GM12878 (cell line): ENCODE measurements at regions not wholly inside any gene's neighbourhood (a gene's known extent, or its start where the extent isn't known, plus 50 kb on each side); places are given as distances from the start of the nearest gene placed in this dataset.

Experiments used
- ATAC-seq: fragments of 200-7000 bp; cut with Tn5 transposase; 3 replicates; pipeline ENCODE4 v1.9.1; 2020; ENCODE audit warnings: mild to moderate bottlenecking, moderate library complexity
- BruUV-seq: library from RNA; stranded (reverse); fragments of 400-500 nt; replicated peaks from 2 replicates; lab custom pipeline; 2021; lab: Mats Ljungman, UMichigan
- CTCF ChIA-PET: fragments of 300-600 bp; sonication (Branson Sonifier 250); formaldehyde crosslinking; extraction: SDS; loops from one replicate; lab custom pipeline; 2021; ENCODE audit warnings: inconsistent platforms; lab: Yijun Ruan, JAX
- POLR2A ChIA-PET: fragments of 350-600 bp; formaldehyde crosslinking; extraction: SDS; loops from one replicate; lab custom pipeline; 2021; ENCODE audit warnings: inconsistent platforms; lab: Charles Lee
- RAD21 ChIA-PET: fragments of 300-600 bp; sonication (Branson Sonifier 250); formaldehyde crosslinking; loops from one replicate; lab custom pipeline; 2023; ENCODE audit warnings: antibody characterized with exemption; ENCODE audit not compliant: unreplicated experiment; lab: Charles Lee
- SMC1A ChIA-PET: fragments of 300-600 bp; sonication (Branson Sonifier 250); formaldehyde crosslinking; loops from one replicate; lab custom pipeline; 2023; ENCODE audit not compliant: unreplicated experiment, uncharacterized antibody; lab: Charles Lee
- DNase-seq: peaks from one replicate; pipeline ENCODE4 v3.0.0-alpha.2; 2011; ENCODE audit warnings: low read depth, low spot score
- FAIRE-seq: peaks from 3 replicates; lab custom pipeline; 2011; peaks lifted over from hg19 to GRCh38; lab: Jason Lieb, UNC
- H2AFZ ChIP-seq: 2 replicates; pipeline ENCODE4 v1.6.0; 2011; ENCODE audit warnings: low read depth, low read length, control low read depth; ENCODE audit not compliant: control insufficient read depth
- H3K27ac ChIP-seq: 2 replicates; pipeline ENCODE4 v1.5.1; 2011; ENCODE audit warnings: control low read depth; ENCODE audit not compliant: control insufficient read depth, insufficient read depth
- H3K27me3 ChIP-seq, 2 experiments: replicated peaks in 1 of 2; 2 replicates each; pipeline versions ENCODE4 v1.6.0 to v1.6.1; 2011; ENCODE audit warnings: low read length in 1 of 2; ENCODE audit not compliant: control insufficient read depth in 2 of 2, insufficient read depth in 2 of 2
- H3K36me3 ChIP-seq, 2 experiments: 2 replicates each; pipeline ENCODE4 v1.5.1; 2011; ENCODE audit warnings: low read length in 1 of 2; ENCODE audit not compliant: control insufficient read depth in 2 of 2, insufficient read depth in 2 of 2
- H3K4me1 ChIP-seq: 2 replicates; pipeline ENCODE4 v1.6.1; 2011; ENCODE audit warnings: mild to moderate bottlenecking, low read length, moderate library complexity, mixed read lengths; ENCODE audit not compliant: control insufficient read depth, insufficient read depth
- H3K4me2 ChIP-seq: 2 replicates; pipeline ENCODE4 v1.6.0; 2011; ENCODE audit warnings: control low read depth; ENCODE audit not compliant: control insufficient read depth, insufficient read depth
- H3K4me3 ChIP-seq: fragments of 200-600 bp; sonication (generic); 2 replicates; pipeline ENCODE4 v1.5.1; 2016
- H3K79me2 ChIP-seq: 2 replicates; pipeline ENCODE4 v1.6.0; 2011; ENCODE audit warnings: low read length; ENCODE audit not compliant: control insufficient read depth, insufficient read depth
- H3K9ac ChIP-seq: 2 replicates; pipeline ENCODE4 v1.8.0; 2011; ENCODE audit warnings: low read length, control low read depth, mixed read lengths; ENCODE audit not compliant: control insufficient read depth, insufficient read depth
- H3K9me3 ChIP-seq: replicated peaks from 3 replicates; pipeline ENCODE4 v1.5.1; 2011; ENCODE audit warnings: mild to moderate bottlenecking, low read length; ENCODE audit not compliant: control insufficient read depth, insufficient read depth
- H4K20me1 ChIP-seq: 2 replicates; pipeline ENCODE4 v1.6.0; 2011; ENCODE audit not compliant: control insufficient read depth, insufficient read depth
- CBX5 ChIP-seq: sonication (generic); IDR thresholded peaks from 2 replicates; pipeline ENCODE4 v1.6.1; 2016; ENCODE audit warnings: low read depth, moderate library complexity, mild to moderate bottlenecking, inconsistent platforms
- CREM ChIP-seq: IDR thresholded peaks from 2 replicates; pipeline ENCODE4 v1.6.1; 2014; ENCODE audit warnings: antibody characterized with exemption, low read depth
- DPF2 ChIP-seq: fragments of 450-650 bp; IDR thresholded peaks from 2 replicates; pipeline ENCODE4 v1.6.1; 2017; ENCODE audit warnings: mild to moderate bottlenecking
- EED ChIP-seq: sonication (generic); IDR thresholded peaks from 2 replicates; pipeline ENCODE4 v1.6.1; 2016; ENCODE audit warnings: antibody characterized with exemption, low read depth
- HCFC1 ChIP-seq: fragments of 150-350 bp; IDR thresholded peaks from 2 replicates; pipeline ENCODE4 v1.6.1; 2014; ENCODE audit warnings: low read length
- HDAC6 ChIP-seq: fragments of 200-600 bp; sonication (generic); IDR thresholded peaks from one replicate; pipeline ENCODE4 v1.8.0; 2017; ENCODE audit warnings: antibody characterized with exemption; ENCODE audit not compliant: unreplicated experiment
- HDGF ChIP-seq: fragments of 450-650 bp; IDR thresholded peaks from 2 replicates; pipeline ENCODE4 v1.6.1; 2016; ENCODE audit warnings: antibody characterized with exemption
- JUNB ChIP-seq: IDR thresholded peaks from 2 replicates; pipeline ENCODE4 v1.6.1; 2016; ENCODE audit warnings: antibody characterized with exemption, mild to moderate bottlenecking
- MEF2B ChIP-seq: fragments of 450-650 bp; IDR thresholded peaks from 2 replicates; pipeline ENCODE4 v1.6.1; 2018; ENCODE audit warnings: mild to moderate bottlenecking, moderate library complexity; ENCODE audit not compliant: partially characterized antibody, poor library complexity, severe bottlenecking
- NFXL1 ChIP-seq: fragments of 450-650 bp; IDR thresholded peaks from 2 replicates; pipeline ENCODE4 v1.6.1; 2017; ENCODE audit warnings: antibody characterized with exemption, mild to moderate bottlenecking, borderline replicate concordance
- PML ChIP-seq: IDR thresholded peaks from 2 replicates; pipeline ENCODE4 v1.6.1; 2012; ENCODE audit warnings: low read length, inconsistent platforms
- RAD21 ChIP-seq: IDR thresholded peaks from 2 replicates; pipeline ENCODE4 v1.6.1; 2011; ENCODE audit warnings: mild to moderate bottlenecking, low read depth, low read length, moderate library complexity; ENCODE audit not compliant: insufficient read depth
- RELA ChIP-seq: fragments of 450-650 bp; IDR thresholded peaks from 2 replicates; pipeline ENCODE4 v1.8.0; 2014; ENCODE audit warnings: borderline replicate concordance; ENCODE audit not compliant: partially characterized antibody
- STAT3 ChIP-seq: IDR thresholded peaks from 2 replicates; pipeline ENCODE4 v1.6.1; 2011; ENCODE audit warnings: low read depth, low read length, improper control_type of control experiment
- TCF7 ChIP-seq: IDR thresholded peaks from 2 replicates; pipeline ENCODE4 v1.6.1; 2014; ENCODE audit warnings: antibody characterized with exemption, borderline replicate concordance
- ZNF207 ChIP-seq: fragments of 450-650 bp; IDR thresholded peaks from 2 replicates; pipeline ENCODE4 v1.6.1; 2014; ENCODE audit warnings: antibody characterized with exemption, mild to moderate bottlenecking, borderline replicate concordance
- WGBS: methylation state at CpG from one replicate; pipeline ENCODE4 v1.1.6; 2016; ENCODE audit warnings: low lambda C conversion rate; ENCODE audit not compliant: insufficient replicate concordance, insufficient coverage; ENCODE audit errors: missing lambda C conversion rate; 5-methylcytosine and 5-hydroxymethylcytosine counted together
- in situ Hi-C: fragments of 300-500 bp; cut with MboI; formaldehyde crosslinking; loops from 9 replicates; pipeline ENCODE4 v1.14.3; 2018; ENCODE audit warnings: mixed read lengths
- intact Hi-C: fragments of 100-400 bp; cut with micrococcal nuclease; formaldehyde crosslinking; loops from one replicate; pipeline ENCODE4 v1.14.2; 2022; ENCODE audit not compliant: unreplicated experiment
- TF ChIP-seq, protein P1 (sequence below), 3 experiments: IDR thresholded peaks in 2 of 3; conservative IDR thresholded peaks in 1 of 3; 2 replicates each; pipeline ENCODE4 v1.5.1; 2011; ENCODE audit warnings: low read depth in 3 of 3, low read length in 3 of 3, mild to moderate bottlenecking in 3 of 3, control low read depth in 2 of 3, moderate library complexity in 2 of 3, inconsistent platforms in 1 of 3, mixed read lengths in 1 of 3; ENCODE audit not compliant: control insufficient read depth in 2 of 3, insufficient read depth in 1 of 3; ENCODE audit errors: extremely low read depth in 1 of 3
- TF ChIP-seq, protein P2 (sequence below): IDR thresholded peaks from 2 replicates; pipeline ENCODE4 v1.6.1; 2012; ENCODE audit warnings: low read length, inconsistent platforms
- TF ChIP-seq, protein P3 (sequence below): fragments of 450-650 bp; formaldehyde crosslinking; IDR thresholded peaks from 2 replicates; pipeline ENCODE4 v1.5.0; 2022; ENCODE audit warnings: mild to moderate bottlenecking, missing genetic modification characterization

DNA sequence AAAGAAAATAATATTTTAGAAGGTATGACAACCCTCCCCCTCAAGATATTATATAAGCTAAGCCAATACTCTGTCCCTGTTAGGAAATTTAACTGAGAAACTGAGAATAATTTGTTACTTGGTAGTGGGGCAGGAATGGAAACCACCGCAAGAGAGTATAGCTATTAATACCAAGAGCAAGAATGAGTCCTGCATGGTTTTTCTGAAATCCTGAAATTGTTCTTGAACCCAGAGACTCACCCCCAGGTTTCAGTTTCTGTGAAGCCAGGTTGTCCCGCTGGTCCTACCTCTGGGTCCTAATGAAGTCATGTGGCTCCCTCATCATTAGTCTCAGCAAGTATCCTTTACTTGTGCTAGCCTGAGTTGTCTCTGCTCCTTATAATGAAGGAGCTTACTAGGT lies 671.0 kb upstream of the ACVR2A start:
- no peak overlapping the region for H3K4me3 ChIP-seq
- DNase-seq (no peak), ATAC-seq (peak; percentile 86), FAIRE-seq (no peak)
- no peak overlapping the region for H3K4me2 ChIP-seq
- 0% methylated on average over 2 of the region's 2 CpGs for WGBS
- CTCF ChIA-PET: interaction anchor here (1.4 kb wide), 2 partner anchors 8 to 91 kb away, joined by 3 to 8 read pairs; no protein-coding TSS in a partner anchor
- POLR2A ChIA-PET: interaction anchor here (1.8 kb wide), 1 partner anchor 8 kb away, joined by 6 read pairs; no protein-coding TSS in a partner anchor
- no peak overlapping the region for H3K27ac ChIP-seq
- no peaks in the 10 kb centered on the region; the same call in 1 of the 3 replicates for H3K9me3 ChIP-seq
- intact Hi-C loops: no loop called here
- H2AFZ ChIP-seq: no peak overlapping the region
- no peaks in the 10 kb centered on the region for H3K4me1 ChIP-seq
- no peaks in the 10 kb centered on the region for H3K27me3 ChIP-seq
- SMC1A ChIA-PET: interaction anchor here (1.0 to 5.5 kb wide), 3 partner anchors 8 to 20 kb away, joined by 3 to 21 read pairs (median 3); no protein-coding TSS in a partner anchor
- RAD21 ChIA-PET: interaction anchor here (2.1 to 2.2 kb wide), 2 partner anchors 8 to 89 kb away, joined by 4 to 10 read pairs; no protein-coding TSS in a partner anchor
- H3K79me2 ChIP-seq: no peaks in the 10 kb centered on the region
- no peaks in the 10 kb centered on the region for H3K36me3 ChIP-seq
- in situ Hi-C loops: no loop called here
- BruUV-seq: no TSS peak
- no peaks in the 10 kb centered on the region for H4K20me1 ChIP-seq
- no peak overlapping the region for H3K9ac ChIP-seq
- TF ChIP-seq RAD21: no peak
- TF ChIP-seq, protein P1, sequence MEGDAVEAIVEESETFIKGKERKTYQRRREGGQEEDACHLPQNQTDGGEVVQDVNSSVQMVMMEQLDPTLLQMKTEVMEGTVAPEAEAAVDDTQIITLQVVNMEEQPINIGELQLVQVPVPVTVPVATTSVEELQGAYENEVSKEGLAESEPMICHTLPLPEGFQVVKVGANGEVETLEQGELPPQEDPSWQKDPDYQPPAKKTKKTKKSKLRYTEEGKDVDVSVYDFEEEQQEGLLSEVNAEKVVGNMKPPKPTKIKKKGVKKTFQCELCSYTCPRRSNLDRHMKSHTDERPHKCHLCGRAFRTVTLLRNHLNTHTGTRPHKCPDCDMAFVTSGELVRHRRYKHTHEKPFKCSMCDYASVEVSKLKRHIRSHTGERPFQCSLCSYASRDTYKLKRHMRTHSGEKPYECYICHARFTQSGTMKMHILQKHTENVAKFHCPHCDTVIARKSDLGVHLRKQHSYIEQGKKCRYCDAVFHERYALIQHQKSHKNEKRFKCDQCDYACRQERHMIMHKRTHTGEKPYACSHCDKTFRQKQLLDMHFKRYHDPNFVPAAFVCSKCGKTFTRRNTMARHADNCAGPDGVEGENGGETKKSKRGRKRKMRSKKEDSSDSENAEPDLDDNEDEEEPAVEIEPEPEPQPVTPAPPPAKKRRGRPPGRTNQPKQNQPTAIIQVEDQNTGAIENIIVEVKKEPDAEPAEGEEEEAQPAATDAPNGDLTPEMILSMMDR (IDR thresholded peaks at IDR 0.05 in 2 of 3, conservative IDR thresholded peaks at IDR 0.05 in 1 of 3; ENCODE audit: control insufficient read depth in 2 of 3, extremely low read depth in 1 of 3, insufficient read depth in 1 of 3, low read depth in 3 of 3, low read length in 3 of 3): no peak
- TF ChIP-seq EED: peak; percentile 72
- TF ChIP-seq, protein P2, sequence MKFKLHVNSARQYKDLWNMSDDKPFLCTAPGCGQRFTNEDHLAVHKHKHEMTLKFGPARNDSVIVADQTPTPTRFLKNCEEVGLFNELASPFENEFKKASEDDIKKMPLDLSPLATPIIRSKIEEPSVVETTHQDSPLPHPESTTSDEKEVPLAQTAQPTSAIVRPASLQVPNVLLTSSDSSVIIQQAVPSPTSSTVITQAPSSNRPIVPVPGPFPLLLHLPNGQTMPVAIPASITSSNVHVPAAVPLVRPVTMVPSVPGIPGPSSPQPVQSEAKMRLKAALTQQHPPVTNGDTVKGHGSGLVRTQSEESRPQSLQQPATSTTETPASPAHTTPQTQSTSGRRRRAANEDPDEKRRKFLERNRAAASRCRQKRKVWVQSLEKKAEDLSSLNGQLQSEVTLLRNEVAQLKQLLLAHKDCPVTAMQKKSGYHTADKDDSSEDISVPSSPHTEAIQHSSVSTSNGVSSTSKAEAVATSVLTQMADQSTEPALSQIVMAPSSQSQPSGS: peak; percentile 63
- TF ChIP-seq STAT3: no peak
- TF ChIP-seq, protein P3, sequence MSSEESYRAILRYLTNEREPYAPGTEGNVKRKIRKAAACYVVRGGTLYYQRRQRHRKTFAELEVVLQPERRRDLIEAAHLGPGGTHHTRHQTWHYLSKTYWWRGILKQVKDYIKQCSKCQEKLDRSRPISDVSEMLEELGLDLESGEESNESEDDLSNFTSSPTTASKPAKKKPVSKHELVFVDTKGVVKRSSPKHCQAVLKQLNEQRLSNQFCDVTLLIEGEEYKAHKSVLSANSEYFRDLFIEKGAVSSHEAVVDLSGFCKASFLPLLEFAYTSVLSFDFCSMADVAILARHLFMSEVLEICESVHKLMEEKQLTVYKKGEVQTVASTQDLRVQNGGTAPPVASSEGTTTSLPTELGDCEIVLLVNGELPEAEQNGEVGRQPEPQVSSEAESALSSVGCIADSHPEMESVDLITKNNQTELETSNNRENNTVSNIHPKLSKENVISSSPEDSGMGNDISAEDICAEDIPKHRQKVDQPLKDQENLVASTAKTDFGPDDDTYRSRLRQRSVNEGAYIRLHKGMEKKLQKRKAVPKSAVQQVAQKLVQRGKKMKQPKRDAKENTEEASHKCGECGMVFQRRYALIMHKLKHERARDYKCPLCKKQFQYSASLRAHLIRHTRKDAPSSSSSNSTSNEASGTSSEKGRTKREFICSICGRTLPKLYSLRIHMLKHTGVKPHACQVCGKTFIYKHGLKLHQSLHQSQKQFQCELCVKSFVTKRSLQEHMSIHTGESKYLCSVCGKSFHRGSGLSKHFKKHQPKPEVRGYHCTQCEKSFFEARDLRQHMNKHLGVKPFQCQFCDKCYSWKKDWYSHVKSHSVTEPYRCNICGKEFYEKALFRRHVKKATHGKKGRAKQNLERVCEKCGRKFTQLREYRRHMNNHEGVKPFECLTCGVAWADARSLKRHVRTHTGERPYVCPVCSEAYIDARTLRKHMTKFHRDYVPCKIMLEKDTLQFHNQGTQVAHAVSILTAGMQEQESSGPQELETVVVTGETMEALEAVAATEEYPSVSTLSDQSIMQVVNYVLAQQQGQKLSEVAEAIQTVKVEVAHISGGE (CRISPR knock-in tag): no peak
- peak; percentile 74 for TF ChIP-seq JUNB
- TF ChIP-seq RELA: no peak
- TF ChIP-seq NFXL1: no peak
- no peak for TF ChIP-seq HDAC6
- TF ChIP-seq HDGF: no peak
- no peak for TF ChIP-seq ZNF207
- peak; percentile 65; the same call in 1 of the 2 replicates for TF ChIP-seq CREM
- 0 out of 2 replicates have a peak, but pooled peaks have one; percentile 20 for TF ChIP-seq DPF2
- no peak for TF ChIP-seq CBX5
- no peak for TF ChIP-seq TCF7
- no peak for TF ChIP-seq HCFC1
- no peak for TF ChIP-seq MEF2B
- no peak for TF ChIP-seq PML
